ENCODE measurements at regions not wholly inside any gene's neighbourhood (a gene's known extent, or its start where the extent isn't known, plus 50 kb on each side); places are given as distances from the start of the nearest gene placed in this dataset.

GRCh38 chr11:71338801-71339395 is 86.5 kb upstream of the SHANK2 start:
- intact Hi-C loops (cut with DNase I): no loop called here
- Histone ChIP-seq H3K36me3 (no peaks in the 10 kb centered on the region), H3K4me1 (no peaks in the 10 kb centered on the region), H3K27me3 (peaks cover 0 to 45% (median 0%) of the 10 kb centered on the region in 9 donors), H3K9me3 (peaks cover 0 to 2% (median 0%) of the 10 kb centered on the region in 12 donors), H3K4me3 (peak overlapping the region in 2 of 12 donors; percentile 19 to 36), H3K27ac (no peak overlapping the region)
- no peak for DNase-seq
- TF ChIP-seq POLR2A (IDR thresholded peaks at IDR 0.05): no peak
- TF ChIP-seq CTCF (IDR thresholded peaks at IDR 0.05): no peak
- ATAC-seq: no peak
- WGBS, 4 donors: 64 to 71% (median 65%) methylated on average over 12 of the region's 12 CpGs

- no peak overlapping the region for H3K27ac ChIP-seq
- peaks cover 0 to 12% (median 0%) of the 10 kb centered on the region in 12 donors for H3K9me3 ChIP-seq
- H3K4me1 ChIP-seq: no peaks in the 10 kb centered on the region
- ATAC-seq (no peak), DNase-seq (no peak)
- 71 to 82% (median 76%) methylated on average over 12 of the region's 12 CpGs for WGBS, 4 donors
- H3K27me3 ChIP-seq: peaks cover 0 to 40% (median 0%) of the 10 kb centered on the region in 9 donors
- H3K36me3 ChIP-seq: no peaks in the 10 kb centered on the region
- no peak overlapping the region for H3K4me3 ChIP-seq
- intact Hi-C loops (cut with DNase I): no loop called here
- no peak for TF ChIP-seq POLR2A (IDR thresholded peaks at IDR 0.05)
- TF ChIP-seq CTCF (IDR thresholded peaks at IDR 0.05): no peak
Measured at GRCh38 chr11:71336996-71337754, 84.8 kb upstream of the SHANK2 start.

GRCh38 chr11:71336176-71336995 is 84.0 kb upstream of the SHANK2 start:
- intact Hi-C loops (cut with DNase I): no loop called here
- H3K27ac ChIP-seq: no peak overlapping the region
- no peak for TF ChIP-seq POLR2A (IDR thresholded peaks at IDR 0.05)
- TF ChIP-seq CTCF (IDR thresholded peaks at IDR 0.05): no peak
- H3K4me1 ChIP-seq: no peaks in the 10 kb centered on the region
- no peaks in the 10 kb centered on the region for H3K36me3 ChIP-seq
- 83 to 88% (median 85%) methylated on average over 9 of the region's 9 CpGs for WGBS, 4 donors
- no peak overlapping the region for H3K4me3 ChIP-seq
- no peak for DNase-seq
- H3K9me3 ChIP-seq: peaks cover 0 to 12% (median 0%) of the 10 kb centered on the region in 12 donors
- peaks cover 0 to 35% (median 0%) of the 10 kb centered on the region in 9 donors for H3K27me3 ChIP-seq
- ATAC-seq: no peak

- no peaks in the 10 kb centered on the region for H3K36me3 ChIP-seq
- TF ChIP-seq CTCF (IDR thresholded peaks at IDR 0.05): no peak
- no peak for TF ChIP-seq POLR2A (IDR thresholded peaks at IDR 0.05)
- ATAC-seq: peak in 1 of 4 donors; percentile 20
- peaks cover 0 to 12% (median 0%) of the 10 kb centered on the region in 12 donors for H3K9me3 ChIP-seq
- H3K27ac ChIP-seq: no peak overlapping the region
- DNase-seq: no peak
- no peaks in the 10 kb centered on the region for H3K4me1 ChIP-seq
- intact Hi-C loops (cut with DNase I): no loop called here
- 63 to 80% (median 72%) methylated on average over 1 of the region's 1 CpG for WGBS, 4 donors
- peaks cover 0 to 35% (median 0%) of the 10 kb centered on the region in 9 donors for H3K27me3 ChIP-seq
- H3K4me3 ChIP-seq: no peak overlapping the region
Measured at GRCh38 chr11:71335371-71335770, 83.0 kb upstream of the SHANK2 start.
